NCI-H1694 (cell line): ENCODE measurements at regions not wholly inside any gene's neighbourhood (a gene's known extent, or its start where the extent isn't known, plus 50 kb on each side); places are given as distances from the start of the nearest gene placed in this dataset.

ENCODE experiments used
- DNase-seq: peaks from one replicate; lab custom pipeline; 2025; lab: John Stamatoyannopoulos, UW

- DNase-seq: no peak
Measured at GRCh38 chr4:131046821-131047220, 1950.9 kb downstream of the C4orf33 start.

- no peak for DNase-seq
Measured at GRCh38 chr4:131052646-131053045, 1956.7 kb downstream of the C4orf33 start.

- DNase-seq: no peak
Measured at GRCh38 chr4:131054489-131055019, 1958.6 kb downstream of the C4orf33 start.

- DNase-seq: no peak
Measured at GRCh38 chr4:131061734-131062133, 1965.8 kb downstream of the C4orf33 start.

GRCh38 chr4:131063878-131064277 lies 1967.9 kb downstream of the C4orf33 start:
- no peak for DNase-seq

GRCh38 chr4:131081069-131081468 lies 1985.1 kb downstream of the C4orf33 start:
- DNase-seq: no peak

GRCh38 chr4:131084997-131085396 lies 1989.0 kb downstream of the C4orf33 start:
- DNase-seq: no peak

- DNase-seq: peak; percentile 46
Measured at GRCh38 chr4:131091896-131092295, 1995.9 kb downstream of the C4orf33 start.

- DNase-seq: no peak
Measured at GRCh38 chr4:131093303-131093702, 1997.4 kb downstream of the C4orf33 start.

GRCh38 chr4:131098976-131099375 lies 2003.0 kb downstream of the C4orf33 start:
- DNase-seq: no peak

- no peak for DNase-seq
Measured at GRCh38 chr4:131113273-131113672, 2017.3 kb downstream of the C4orf33 start.

GRCh38 chr4:131113704-131114103 lies 2017.8 kb downstream of the C4orf33 start:
- DNase-seq: no peak

GRCh38 chr4:131119661-131120060 lies 2023.7 kb downstream of the C4orf33 start:
- no peak for DNase-seq

GRCh38 chr4:131137196-131137595 lies 2011.9 kb upstream of the PCDH10 start:
- no peak for DNase-seq

- no peak for DNase-seq
Measured at GRCh38 chr4:131159261-131159660, 1989.8 kb upstream of the PCDH10 start.

GRCh38 chr4:131192318-131192717 lies 1956.8 kb upstream of the PCDH10 start:
- DNase-seq: no peak

- no peak for DNase-seq
Measured at GRCh38 chr4:131207589-131207988, 1941.5 kb upstream of the PCDH10 start.

GRCh38 chr4:131248314-131248713 lies 1900.8 kb upstream of the PCDH10 start:
- DNase-seq: no peak

GRCh38 chr4:131251321-131251720 lies 1897.8 kb upstream of the PCDH10 start:
- DNase-seq: no peak

- DNase-seq: no peak
Measured at GRCh38 chr4:131257241-131257640, 1891.9 kb upstream of the PCDH10 start.

GRCh38 chr4:131258361-131258760 lies 1890.7 kb upstream of the PCDH10 start:
- DNase-seq: no peak

- no peak for DNase-seq
Measured at GRCh38 chr4:131288441-131288840, 1860.7 kb upstream of the PCDH10 start.

- no peak for DNase-seq
Measured at GRCh38 chr4:131296192-131296591, 1852.9 kb upstream of the PCDH10 start.

GRCh38 chr4:131302108-131302507 lies 1847.0 kb upstream of the PCDH10 start:
- DNase-seq: no peak

GRCh38 chr4:131304686-131305085 lies 1844.4 kb upstream of the PCDH10 start:
- no peak for DNase-seq
